HepG2 (cell line): ENCODE measurements at regions not wholly inside any gene's neighbourhood (a gene's known extent, or its start where the extent isn't known, plus 50 kb on each side); places are given as distances from the start of the nearest gene placed in this dataset.
A peak's percentile ranks its signal among the peaks of the same experiment; 100 is the strongest.

Experiments
- CHCHD3 ChIP-seq: sonication (generic); formaldehyde crosslinking; IDR thresholded peaks from 2 replicates; pipeline ENCODE4 v1.8.0; 2022; ENCODE audit warnings: mild to moderate bottlenecking, missing genetic modification reagents, moderate library complexity
- CREM ChIP-seq, 2 experiments: sonication (generic) in 1 of 2; formaldehyde crosslinking in 1 of 2; IDR thresholded peaks; 2 replicates each; pipeline versions ENCODE4 v1.4.0 to v1.6.1; 2016 to 2020; ENCODE audit warnings: antibody characterized with exemption in 1 of 2, mild to moderate bottlenecking in 1 of 2, missing genetic modification reagents in 1 of 2
- HDAC1 ChIP-seq: sonication (generic); formaldehyde crosslinking; IDR thresholded peaks from 2 replicates; pipeline ENCODE4 v1.5.1; 2020; ENCODE audit warnings: mild to moderate bottlenecking, missing genetic modification reagents
- HOXA3 ChIP-seq: sonication (generic); formaldehyde crosslinking; IDR thresholded peaks from 2 replicates; pipeline ENCODE4 v1.5.0; 2020; ENCODE audit warnings: missing genetic modification reagents
- KIAA2018 ChIP-seq: sonication (generic); formaldehyde crosslinking; IDR thresholded peaks from 2 replicates; pipeline ENCODE4 v1.5.0; 2020; ENCODE audit warnings: mild to moderate bottlenecking, missing genetic modification reagents, borderline replicate concordance
- PAXIP1 ChIP-seq: sonication (generic); formaldehyde crosslinking; conservative IDR thresholded peaks from 2 replicates; pipeline ENCODE4 v1.4.0; 2020; ENCODE audit warnings: mild to moderate bottlenecking, missing genetic modification reagents, moderate library complexity
- SOX6 ChIP-seq, 2 experiments: fragments of 450-650 bp in 1 of 2; sonication (generic) in 1 of 2; formaldehyde crosslinking in 1 of 2; IDR thresholded peaks; 2 replicates each; pipeline versions ENCODE4 v1.4.0 to v1.6.1; 2017 to 2020; ENCODE audit warnings: antibody characterized with exemption in 1 of 2, mild to moderate bottlenecking in 1 of 2, missing genetic modification reagents in 1 of 2
- THRA ChIP-seq: sonication (generic); formaldehyde crosslinking; IDR thresholded peaks from 2 replicates; pipeline ENCODE4 v1.4.0; 2020; ENCODE audit warnings: missing genetic modification reagents, borderline replicate concordance
- ZNF33A ChIP-seq: sonication (generic); formaldehyde crosslinking; IDR thresholded peaks from 2 replicates; pipeline ENCODE4 v1.5.1; 2020; ENCODE audit warnings: missing genetic modification reagents, mild to moderate bottlenecking, moderate library complexity, borderline replicate concordance
- ZNF362 ChIP-seq: sonication (generic); formaldehyde crosslinking; IDR thresholded peaks from 2 replicates; pipeline ENCODE4 v1.4.0; 2020; ENCODE audit warnings: missing genetic modification reagents, mild to moderate bottlenecking, borderline replicate concordance
- ZNF629 ChIP-seq: sonication (generic); formaldehyde crosslinking; conservative IDR thresholded peaks from 2 replicates; pipeline ENCODE4 v1.5.0; 2020; ENCODE audit warnings: missing genetic modification reagents

- TF ChIP-seq ZNF629 (CRISPR knock-in tag) = no peak; the same call in 1 of the 2 replicates
- peak; percentile 76 for TF ChIP-seq HDAC1
- TF ChIP-seq CHCHD3 = no peak
- TF ChIP-seq SOX6 (IDR thresholded peaks at IDR 0.05) = no peak
- TF ChIP-seq SOX6 (CRISPR knock-in tag; IDR thresholded peaks at IDR 0.05) = peak; percentile 80
- no peak; the same call in 1 of the 2 replicates for TF ChIP-seq ZNF33A (CRISPR knock-in tag)
- peak; percentile 82 for TF ChIP-seq HOXA3 (CRISPR knock-in tag)
- peak; percentile 9; the same call in 1 of the 2 replicates for TF ChIP-seq CREM (IDR thresholded peaks at IDR 0.05)
- no peak for TF ChIP-seq CREM (CRISPR knock-in tag; IDR thresholded peaks at IDR 0.05)
- TF ChIP-seq ZNF362 (CRISPR knock-in tag) = peak; percentile 28; the same call in 1 of the 2 replicates
- TF ChIP-seq KIAA2018 = no peak
- peak; percentile 90 for TF ChIP-seq PAXIP1 (CRISPR knock-in tag)
- peak; percentile 28; the same call in 1 of the 2 replicates for TF ChIP-seq THRA
Measured at GRCh38 chr16:87241137-87241771, 75.9 kb downstream of the C16orf95 start (continued).
